HG02571 (cell line): ENCODE measurements at regions not wholly inside any gene's neighbourhood (a gene's known extent, or its start where the extent isn't known, plus 50 kb on each side); places are given as distances from the start of the nearest gene placed in this dataset.

Source experiments
- ATAC-seq: cut with Tn5 transposase; IDR thresholded peaks from one replicate; pipeline ENCODE4 v1.9.1; 2021; ENCODE audit warnings: mild to moderate bottlenecking, moderate library complexity; ENCODE audit not compliant: unreplicated experiment

GRCh38 chr2:196565106-196565765, 74.3 kb upstream of the CCDC150 start:
- no peak for ATAC-seq

- no peak for ATAC-seq
Observed at GRCh38 chr2:196565982-196566381, 73.5 kb upstream of the CCDC150 start.

- no peak for ATAC-seq
Observed at GRCh38 chr2:196566961-196567666, 72.4 kb upstream of the CCDC150 start.

GRCh38 chr2:196568506-196568905, 71.0 kb upstream of the CCDC150 start:
- no peak for ATAC-seq

- ATAC-seq = no peak
Observed at GRCh38 chr2:196584903-196585302, 54.6 kb upstream of the CCDC150 start.

- no peak for ATAC-seq
Observed at GRCh38 chr2:196586511-196586991, 53.0 kb upstream of the CCDC150 start.

GRCh38 chr2:196587056-196587455, 52.5 kb upstream of the CCDC150 start:
- no peak for ATAC-seq

GRCh38 chr2:196587739-196588138, 51.8 kb upstream of the CCDC150 start:
- no peak for ATAC-seq

- ATAC-seq = no peak
Observed at GRCh38 chr2:196589419-196589818, 50.1 kb upstream of the CCDC150 start.
